CD4-positive, CD25-positive, alpha-beta regulatory T cell (primary cell): ENCODE measurements at regions not wholly inside any gene's neighbourhood (a gene's known extent, or its start where the extent isn't known, plus 50 kb on each side); places are given as distances from the start of the nearest gene placed in this dataset.

Source experiments
- ATAC-seq, 2 donors: fragments of 150-1000 bp; cut with Tn5 transposase; one replicate each; pipeline ENCODE4 v1.10.0; 2021; ENCODE audit warnings: low read depth in 2 of 2, moderate number of reproducible peaks in 2 of 2, moderate library complexity in 1 of 2
- DNase-seq, 3 donors: peaks; one replicate each; pipeline versions ENCODE4 v3.0.0 to v3.0.0-alpha.2; 2012 to 2022; ENCODE audit warnings: mixed read lengths in 1 of 3
- H3K27ac ChIP-seq: one replicate; pipeline ENCODE4 v1.7.0; 2013; ENCODE audit warnings: mild to moderate bottlenecking, low read length; ENCODE audit not compliant: insufficient read depth, poor library complexity, severe bottlenecking
- H3K27me3 ChIP-seq: one replicate; pipeline ENCODE4 v1.7.0; 2013; ENCODE audit warnings: low read length; ENCODE audit not compliant: control insufficient read depth, insufficient read depth
- H3K36me3 ChIP-seq: one replicate; pipeline ENCODE4 v1.7.0; 2013; ENCODE audit warnings: mild to moderate bottlenecking, low read length, moderate library complexity; ENCODE audit not compliant: control insufficient read depth, insufficient read depth
- H3K4me1 ChIP-seq: 2 replicates; pipeline ENCODE4 v1.7.0; 2013; ENCODE audit warnings: mild to moderate bottlenecking, low read length; ENCODE audit not compliant: insufficient read depth, control insufficient read depth, poor library complexity, severe bottlenecking
- H3K4me3 ChIP-seq: one replicate; pipeline ENCODE4 v1.7.0; 2013; ENCODE audit warnings: low read depth, mild to moderate bottlenecking, low read length, moderate library complexity
- H3K9me3 ChIP-seq, 2 experiments: 1 replicate in 1 of 2; 2 replicates in 1 of 2; pipeline ENCODE4 v1.7.0; 2013; ENCODE audit warnings: low read length in 2 of 2, mild to moderate bottlenecking in 1 of 2, moderate library complexity in 1 of 2; ENCODE audit not compliant: control insufficient read depth in 2 of 2
- H3K27ac Mint-ChIP-seq, 3 donors: one replicate each; pipeline ENCODE4 v1.8.0; 2020 to 2022; ENCODE audit warnings: mild to moderate bottlenecking in 3 of 3, mixed read lengths in 3 of 3, moderate library complexity in 2 of 3
- H3K27me3 Mint-ChIP-seq: one replicate; pipeline ENCODE4 v1.8.0; 2022; ENCODE audit warnings: mild to moderate bottlenecking, mixed read lengths
- H3K36me3 Mint-ChIP-seq: one replicate; pipeline ENCODE4 v1.8.0; 2020; ENCODE audit warnings: mixed read lengths
- H3K4me1 Mint-ChIP-seq, 4 donors: one replicate each; pipeline ENCODE4 v1.8.0; 2020 to 2022; ENCODE audit warnings: mixed read lengths in 4 of 4, mild to moderate bottlenecking in 1 of 4
- H3K4me3 Mint-ChIP-seq, 4 donors: one replicate each; pipeline ENCODE4 v1.8.0; 2020 to 2022; ENCODE audit warnings: mild to moderate bottlenecking in 4 of 4, mixed read lengths in 4 of 4, moderate library complexity in 3 of 4
- H3K9me3 Mint-ChIP-seq, 7 donors: one replicate each; pipeline ENCODE4 v1.8.0; 2020 to 2022; ENCODE audit warnings: mixed read lengths in 7 of 7, mild to moderate bottlenecking in 3 of 7, moderate library complexity in 2 of 7

DNA sequence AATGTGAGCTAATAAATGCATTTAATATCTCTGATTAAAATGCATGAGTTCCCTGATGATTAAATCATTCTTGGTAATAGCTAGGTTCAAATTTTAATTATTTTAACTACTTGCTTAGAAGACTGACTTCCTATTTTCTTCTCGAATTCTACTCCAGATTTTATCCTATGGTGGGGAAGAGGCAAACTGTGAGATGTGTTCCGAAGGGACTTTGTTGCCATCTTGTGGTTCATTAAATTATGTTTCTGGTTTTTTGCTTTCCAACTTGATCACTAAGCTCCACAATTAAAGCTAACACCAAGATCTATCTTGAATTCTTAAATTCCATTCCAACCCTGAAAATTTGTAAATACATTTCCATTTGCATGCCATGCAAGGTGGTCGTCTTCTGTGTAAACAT is 538.4 kb upstream of the PCDH20 start:
- H3K9me3 Mint-ChIP-seq, result peaks cover 0 to 7% (median 1%) of the 10 kb centered on the region in 7 donors
- H3K27me3 Mint-ChIP-seq, result no peaks in the 10 kb centered on the region
- Histone ChIP-seq H3K27me3 (no peaks in the 10 kb centered on the region), H3K9me3 (no peaks in the 10 kb centered on the region), H3K4me3 (no peak overlapping the region), H3K27ac (no peak overlapping the region), H3K36me3 (no peaks in the 10 kb centered on the region), H3K4me1 (no peaks in the 10 kb centered on the region)
- no peak overlapping the region for H3K27ac Mint-ChIP-seq
- no peak overlapping the region for H3K4me3 Mint-ChIP-seq
- no peak for DNase-seq
- H3K4me1 Mint-ChIP-seq, result no peaks in the 10 kb centered on the region
- H3K36me3 Mint-ChIP-seq, result no peaks in the 10 kb centered on the region
- no peak for ATAC-seq

DNA sequence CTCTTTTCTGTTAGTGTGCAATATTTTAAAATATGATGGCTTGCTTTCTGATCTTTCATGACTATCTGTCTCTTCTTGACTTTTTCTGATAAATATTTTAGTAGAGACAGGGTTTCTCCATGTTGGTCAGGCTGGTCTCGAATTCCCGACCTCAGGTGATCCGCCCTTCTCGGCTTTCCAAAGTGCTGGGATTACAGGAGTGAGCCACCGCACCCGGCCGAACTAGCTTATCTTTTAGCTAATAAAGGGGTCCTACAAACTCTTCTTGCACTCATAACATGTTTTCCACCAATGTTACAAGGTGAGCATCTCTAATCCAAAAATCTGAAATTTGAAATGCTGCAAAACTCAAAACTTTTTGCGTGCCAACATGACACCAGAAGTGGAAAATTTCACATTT is 535.2 kb upstream of the PCDH20 start:
- Histone ChIP-seq H3K36me3 (no peaks in the 10 kb centered on the region), H3K27ac (no peak overlapping the region), H3K9me3 (no peaks in the 10 kb centered on the region), H3K27me3 (no peaks in the 10 kb centered on the region), H3K4me1 (no peaks in the 10 kb centered on the region), H3K4me3 (no peak overlapping the region)
- Mint-ChIP-seq H3K27ac (no peak overlapping the region), H3K9me3 (peaks cover 0 to 7% (median 1%) of the 10 kb centered on the region in 7 donors), H3K4me3 (no peak overlapping the region), H3K36me3 (no peaks in the 10 kb centered on the region), H3K4me1 (no peaks in the 10 kb centered on the region), H3K27me3 (no peaks in the 10 kb centered on the region)
- ATAC-seq, result no peak
- DNase-seq, result no peak

DNA sequence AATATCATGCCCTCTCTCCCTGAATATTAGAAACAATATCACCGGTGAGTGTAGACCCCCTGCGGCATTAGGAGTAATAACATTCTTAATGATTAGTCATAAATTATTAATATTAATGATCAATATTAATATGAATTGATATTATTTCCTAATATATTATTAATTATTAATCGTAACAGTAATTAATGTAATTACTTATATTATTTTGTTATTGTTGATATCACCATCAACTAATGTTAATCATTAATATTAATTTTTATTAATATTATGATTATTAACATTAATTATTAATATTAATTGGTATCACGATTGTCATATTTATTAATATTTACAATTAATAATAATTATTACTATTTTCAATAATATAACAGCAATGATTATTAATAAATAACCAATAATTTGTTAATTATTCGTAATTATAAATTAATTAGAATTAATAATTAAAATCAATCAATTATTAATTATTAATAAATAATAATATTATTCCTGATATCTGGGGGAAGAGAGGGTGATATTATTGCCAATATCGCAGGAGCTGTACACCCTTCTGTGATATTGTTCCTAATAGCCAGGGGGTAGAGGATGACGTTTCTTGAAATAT is 528.8 kb upstream of the PCDH20 start:
- ATAC-seq (no peak), DNase-seq (no peak)
- Histone ChIP-seq H3K27ac (no peak overlapping the region), H3K9me3 (no peaks in the 10 kb centered on the region), H3K27me3 (no peaks in the 10 kb centered on the region), H3K36me3 (no peaks in the 10 kb centered on the region), H3K4me3 (no peak overlapping the region), H3K4me1 (no peaks in the 10 kb centered on the region)
- H3K27ac Mint-ChIP-seq, result no peak overlapping the region
- H3K27me3 Mint-ChIP-seq, result no peaks in the 10 kb centered on the region
- no peaks in the 10 kb centered on the region for H3K36me3 Mint-ChIP-seq
- peaks cover 0 to 25% (median 9%) of the 10 kb centered on the region in 7 donors for H3K9me3 Mint-ChIP-seq
- no peaks in the 10 kb centered on the region for H3K4me1 Mint-ChIP-seq
- H3K4me3 Mint-ChIP-seq, result no peak overlapping the region

DNA sequence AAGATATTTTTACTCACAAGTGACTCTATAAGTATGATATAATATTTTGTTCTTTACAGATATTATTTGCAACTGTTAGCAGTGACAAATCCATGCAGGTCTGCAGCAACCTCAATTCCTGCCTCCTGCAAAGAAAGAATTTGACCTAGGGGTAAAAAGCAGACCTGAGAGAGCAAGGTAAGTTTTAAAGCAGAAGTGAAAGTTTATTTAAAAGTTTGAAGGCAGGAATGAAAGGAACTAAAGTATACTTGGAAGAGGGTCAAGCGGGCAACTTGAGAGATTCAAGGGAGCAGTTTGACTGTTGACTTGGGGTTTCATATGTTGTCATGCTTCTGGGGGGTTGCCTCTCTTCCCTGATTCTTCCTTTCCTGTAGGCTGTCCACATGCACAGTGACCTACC is 520.1 kb upstream of the PCDH20 start:
- Histone ChIP-seq H3K27me3 (no peaks in the 10 kb centered on the region), H3K27ac (no peak overlapping the region), H3K4me1 (no peaks in the 10 kb centered on the region), H3K9me3 (no peaks in the 10 kb centered on the region), H3K36me3 (no peaks in the 10 kb centered on the region), H3K4me3 (no peak overlapping the region)
- Mint-ChIP-seq H3K4me1 (no peaks in the 10 kb centered on the region), H3K4me3 (no peak overlapping the region), H3K27me3 (no peaks in the 10 kb centered on the region), H3K36me3 (no peaks in the 10 kb centered on the region), H3K9me3 (peaks cover 0 to 13% (median 8%) of the 10 kb centered on the region in 7 donors), H3K27ac (no peak overlapping the region)
- ATAC-seq, result no peak
- DNase-seq, result no peak

DNA sequence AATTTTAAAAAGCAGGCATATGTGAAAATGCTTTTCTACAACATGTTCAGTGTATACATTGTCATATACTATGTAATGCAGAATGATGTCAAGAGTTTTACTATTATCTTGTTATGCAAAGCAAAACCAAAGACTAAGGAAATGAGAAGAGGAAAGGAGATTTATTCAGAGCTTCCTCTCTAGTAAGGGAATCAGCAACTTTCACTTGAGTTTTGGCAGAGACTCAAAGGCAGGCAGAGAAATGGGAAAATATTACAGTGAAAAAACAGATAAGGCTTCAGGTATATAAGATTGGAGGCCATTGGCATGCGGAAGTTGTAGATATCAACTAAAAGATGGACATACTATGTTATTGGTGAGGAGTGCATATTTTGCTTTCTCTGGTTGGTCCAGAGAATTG is 512.0 kb upstream of the PCDH20 start:
- H3K4me3 Mint-ChIP-seq, result no peak overlapping the region
- no peak overlapping the region for H3K27ac Mint-ChIP-seq
- no peaks in the 10 kb centered on the region for H3K9me3 ChIP-seq
- DNase-seq (no peak), ATAC-seq (no peak)
- H3K27me3 Mint-ChIP-seq, result no peaks in the 10 kb centered on the region
- H3K4me3 ChIP-seq, result no peak overlapping the region
- no peaks in the 10 kb centered on the region for H3K36me3 Mint-ChIP-seq
- H3K27me3 ChIP-seq, result no peaks in the 10 kb centered on the region
- no peaks in the 10 kb centered on the region for H3K4me1 ChIP-seq
- H3K9me3 Mint-ChIP-seq, result peaks cover 0 to 26% (median 8%) of the 10 kb centered on the region in 7 donors
- no peaks in the 10 kb centered on the region for H3K4me1 Mint-ChIP-seq
- H3K36me3 ChIP-seq, result no peaks in the 10 kb centered on the region
- no peak overlapping the region for H3K27ac ChIP-seq

DNA sequence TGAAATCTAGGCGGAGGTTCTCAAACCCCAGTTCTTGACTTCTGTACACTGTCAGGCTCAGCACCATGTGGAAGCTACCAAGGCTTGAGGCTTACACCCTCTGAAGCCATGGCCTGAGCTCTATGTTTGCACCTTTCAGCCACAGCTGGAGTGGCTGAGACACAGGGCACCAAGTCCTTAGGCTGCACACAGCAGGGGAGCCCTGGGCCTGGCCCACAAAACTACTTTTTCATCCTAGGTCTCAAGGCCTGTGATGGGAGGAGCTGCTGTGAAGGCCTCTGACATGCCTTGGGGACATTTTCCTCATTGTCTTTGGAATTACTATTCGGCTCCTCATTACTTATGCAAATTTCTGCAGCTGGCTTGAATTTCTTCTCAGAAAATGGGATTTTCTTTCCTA is 503.2 kb upstream of the PCDH20 start:
- H3K27ac Mint-ChIP-seq, result no peak overlapping the region
- ATAC-seq, result no peak
- no peak overlapping the region for H3K4me3 Mint-ChIP-seq
- no peaks in the 10 kb centered on the region for H3K36me3 Mint-ChIP-seq
- Histone ChIP-seq H3K4me1 (no peaks in the 10 kb centered on the region), H3K9me3 (peaks cover 0 to 9% of the 10 kb centered on the region in 2 experiments), H3K27me3 (no peaks in the 10 kb centered on the region), H3K36me3 (no peaks in the 10 kb centered on the region), H3K27ac (no peak overlapping the region), H3K4me3 (no peak overlapping the region)
- H3K9me3 Mint-ChIP-seq, result peaks cover 3 to 31% (median 8%) of the 10 kb centered on the region in 7 donors
- no peaks in the 10 kb centered on the region for H3K27me3 Mint-ChIP-seq
- no peak for DNase-seq
- H3K4me1 Mint-ChIP-seq, result no peaks in the 10 kb centered on the region

DNA sequence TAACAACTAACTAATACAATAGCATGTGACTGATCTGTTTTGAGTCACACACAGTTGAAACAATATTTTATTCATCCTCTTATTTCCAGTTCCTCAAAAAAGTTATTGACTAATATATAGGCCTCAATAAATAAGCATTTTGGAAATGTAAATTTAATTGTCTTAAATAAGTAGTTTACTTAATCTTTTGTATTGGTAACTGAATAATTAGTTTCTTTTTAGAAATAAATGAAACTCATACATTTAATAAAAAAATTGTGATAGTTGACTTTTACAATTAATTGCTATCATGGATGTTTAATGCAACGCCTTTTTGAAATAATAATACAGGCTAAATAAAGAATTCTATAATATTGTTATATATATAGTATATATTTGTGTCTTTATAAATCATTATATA is 500.8 kb upstream of the PCDH20 start:
- Mint-ChIP-seq H3K36me3 (no peaks in the 10 kb centered on the region), H3K27me3 (no peaks in the 10 kb centered on the region), H3K9me3 (peaks cover 0 to 37% (median 5%) of the 10 kb centered on the region in 7 donors), H3K4me1 (no peaks in the 10 kb centered on the region), H3K27ac (no peak overlapping the region), H3K4me3 (no peak overlapping the region)
- Histone ChIP-seq H3K27ac (no peak overlapping the region), H3K27me3 (no peaks in the 10 kb centered on the region), H3K4me3 (no peak overlapping the region), H3K9me3 (peaks cover 0 to 9% of the 10 kb centered on the region in 2 experiments), H3K36me3 (no peaks in the 10 kb centered on the region), H3K4me1 (no peaks in the 10 kb centered on the region)
- no peak for ATAC-seq
- no peak for DNase-seq

DNA sequence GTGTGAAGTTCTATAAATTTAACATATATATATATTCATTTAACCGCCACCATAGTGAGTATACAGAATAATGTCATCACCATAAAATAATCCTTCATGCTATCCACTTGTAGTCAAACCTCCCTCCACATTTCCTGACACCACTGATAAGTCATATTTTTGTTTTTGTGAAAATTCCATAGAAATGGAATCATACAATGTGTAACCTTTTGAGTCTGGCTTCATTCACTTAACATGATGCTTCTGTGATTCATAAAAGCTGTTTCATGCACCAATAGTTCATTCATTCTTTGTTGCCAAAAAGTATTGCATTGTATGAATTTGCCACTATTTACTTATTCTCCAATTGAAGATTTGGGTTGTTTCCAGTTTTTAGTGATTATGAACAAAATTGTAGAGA is 497.5 kb upstream of the PCDH20 start:
- Histone ChIP-seq H3K27me3 (no peaks in the 10 kb centered on the region), H3K4me1 (no peaks in the 10 kb centered on the region), H3K27ac (no peak overlapping the region), H3K9me3 (peaks cover 0 to 5% of the 10 kb centered on the region in 2 experiments), H3K4me3 (no peak overlapping the region), H3K36me3 (no peaks in the 10 kb centered on the region)
- Mint-ChIP-seq H3K9me3 (peaks cover 0 to 35% (median 2%) of the 10 kb centered on the region in 7 donors), H3K4me3 (no peak overlapping the region), H3K36me3 (no peaks in the 10 kb centered on the region), H3K4me1 (no peaks in the 10 kb centered on the region), H3K27me3 (no peaks in the 10 kb centered on the region), H3K27ac (no peak overlapping the region)
- DNase-seq (no peak), ATAC-seq (no peak)
